Choroid plexus epithelial cell (primary cell): ENCODE measurements at regions not wholly inside any gene's neighbourhood (a gene's known extent, or its start where the extent isn't known, plus 50 kb on each side); places are given as distances from the start of the nearest gene placed in this dataset.

Source experiments
- DNase-seq: peaks from one replicate; pipeline ENCODE4 v3.0.0-alpha.2; 2010; ENCODE audit warnings: low read depth
- H3K4me3 ChIP-seq: 2 replicates; pipeline ENCODE4 v1.5.1; 2011; ENCODE audit warnings: low read depth, mild to moderate bottlenecking, control low read depth, low read length, moderate library complexity
- TF ChIP-seq, protein P1 (sequence below): conservative IDR thresholded peaks from 2 replicates; pipeline ENCODE4 v1.5.1; 2011; ENCODE audit warnings: low read depth, mild to moderate bottlenecking, control low read depth, inconsistent platforms, low read length, moderate library complexity

DNA sequence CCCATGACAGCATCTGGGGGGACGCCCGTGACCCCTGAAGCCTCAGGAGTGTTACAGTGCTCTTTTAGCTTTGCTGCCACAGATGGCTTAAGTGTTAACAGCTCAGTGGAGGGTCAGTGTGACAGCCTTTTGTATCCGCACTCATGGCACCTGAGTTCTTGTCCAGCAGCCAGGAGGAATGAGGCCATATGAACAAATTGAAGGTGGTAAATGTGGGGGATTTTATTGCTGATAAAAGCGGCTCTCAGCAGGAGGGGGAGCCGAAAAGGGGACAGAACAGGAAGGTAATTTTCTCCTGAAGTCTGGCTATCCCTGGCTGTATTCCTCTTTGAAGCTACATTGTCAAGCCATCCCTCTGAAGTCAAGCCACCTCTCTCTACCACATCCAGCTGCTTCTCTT, 441.0 kb downstream of the RAPGEF2 start:
- no peak for DNase-seq
- no peak overlapping the region for H3K4me3 ChIP-seq
- TF ChIP-seq, protein P1, sequence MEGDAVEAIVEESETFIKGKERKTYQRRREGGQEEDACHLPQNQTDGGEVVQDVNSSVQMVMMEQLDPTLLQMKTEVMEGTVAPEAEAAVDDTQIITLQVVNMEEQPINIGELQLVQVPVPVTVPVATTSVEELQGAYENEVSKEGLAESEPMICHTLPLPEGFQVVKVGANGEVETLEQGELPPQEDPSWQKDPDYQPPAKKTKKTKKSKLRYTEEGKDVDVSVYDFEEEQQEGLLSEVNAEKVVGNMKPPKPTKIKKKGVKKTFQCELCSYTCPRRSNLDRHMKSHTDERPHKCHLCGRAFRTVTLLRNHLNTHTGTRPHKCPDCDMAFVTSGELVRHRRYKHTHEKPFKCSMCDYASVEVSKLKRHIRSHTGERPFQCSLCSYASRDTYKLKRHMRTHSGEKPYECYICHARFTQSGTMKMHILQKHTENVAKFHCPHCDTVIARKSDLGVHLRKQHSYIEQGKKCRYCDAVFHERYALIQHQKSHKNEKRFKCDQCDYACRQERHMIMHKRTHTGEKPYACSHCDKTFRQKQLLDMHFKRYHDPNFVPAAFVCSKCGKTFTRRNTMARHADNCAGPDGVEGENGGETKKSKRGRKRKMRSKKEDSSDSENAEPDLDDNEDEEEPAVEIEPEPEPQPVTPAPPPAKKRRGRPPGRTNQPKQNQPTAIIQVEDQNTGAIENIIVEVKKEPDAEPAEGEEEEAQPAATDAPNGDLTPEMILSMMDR, result no peak

DNA sequence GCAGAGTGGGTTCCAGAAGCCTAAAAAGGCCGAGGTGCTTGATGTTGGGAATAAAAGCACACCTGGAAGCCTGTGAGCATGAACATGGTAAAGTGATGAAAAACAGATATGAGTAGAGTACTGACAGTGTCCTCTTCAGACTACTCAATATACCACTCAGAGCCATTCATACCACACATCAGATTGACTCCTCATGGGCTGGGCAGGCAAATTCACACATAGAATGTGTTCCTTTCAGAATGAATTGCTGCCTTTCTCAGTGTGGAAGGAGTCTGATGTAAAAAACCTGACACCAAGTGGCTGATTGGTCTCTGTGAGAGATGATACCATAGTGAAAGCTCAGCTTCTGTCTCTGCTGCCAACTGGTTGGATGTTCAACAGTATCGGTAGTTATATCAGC, 442.7 kb downstream of the RAPGEF2 start:
- H3K4me3 ChIP-seq, result no peak overlapping the region
- TF ChIP-seq, protein P1, result no peak
- DNase-seq, result no peak

DNA sequence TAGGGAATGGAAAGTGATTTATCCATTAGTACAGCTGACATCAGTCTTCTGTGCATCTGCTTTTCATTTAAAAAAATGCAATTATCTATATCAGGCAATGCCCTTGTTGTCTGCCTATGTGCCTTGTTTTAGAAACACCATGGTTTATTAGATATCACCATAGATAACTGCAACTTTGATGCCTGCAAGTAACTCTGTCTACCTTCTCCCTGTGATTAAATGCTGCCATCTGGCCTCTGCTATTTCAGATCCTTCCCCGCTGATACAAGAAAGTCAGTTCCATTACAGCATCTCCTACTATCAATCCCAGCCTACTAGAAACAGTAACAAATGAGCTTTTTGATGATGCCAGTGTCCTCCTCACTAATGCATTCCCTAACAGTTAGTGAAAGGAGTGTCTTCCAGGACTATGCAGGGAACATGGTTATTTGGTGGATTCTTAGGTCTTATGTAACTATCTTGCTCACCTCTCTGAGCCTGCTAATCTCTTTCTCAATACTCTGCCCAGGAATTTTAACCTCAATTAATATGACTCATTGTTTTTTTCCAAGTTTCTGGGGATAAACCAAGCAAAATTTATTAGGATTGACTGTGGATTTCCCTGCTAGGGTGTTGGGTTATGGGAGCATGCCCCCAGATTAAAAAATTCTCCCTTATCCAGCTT, 444.9 kb downstream of the RAPGEF2 start:
- peak; percentile 29 for DNase-seq
- TF ChIP-seq, protein P1, result no peak
- no peak overlapping the region for H3K4me3 ChIP-seq

DNA sequence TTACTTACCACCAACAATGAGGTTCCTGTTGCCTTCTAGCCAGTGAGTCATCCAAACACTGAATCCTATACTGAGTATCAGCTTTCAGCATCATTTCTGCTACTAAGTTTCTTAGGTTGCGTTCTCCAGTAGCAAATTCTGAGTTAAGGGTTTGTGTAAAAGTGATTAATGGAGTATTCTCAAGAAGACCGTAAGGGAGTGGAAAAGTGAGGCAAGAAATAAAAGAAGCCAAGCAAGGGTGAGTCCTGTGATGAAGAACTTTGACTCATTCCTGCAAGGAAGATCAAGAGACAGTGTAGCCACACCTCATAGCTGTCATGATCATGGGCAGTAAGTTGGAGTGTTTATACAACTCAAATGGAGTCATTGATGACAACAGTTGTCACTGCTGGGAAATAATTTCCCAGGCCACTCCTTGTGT, 446.2 kb downstream of the RAPGEF2 start:
- TF ChIP-seq, protein P1, result no peak
- DNase-seq, result peak; percentile 58
- no peak overlapping the region for H3K4me3 ChIP-seq

DNA sequence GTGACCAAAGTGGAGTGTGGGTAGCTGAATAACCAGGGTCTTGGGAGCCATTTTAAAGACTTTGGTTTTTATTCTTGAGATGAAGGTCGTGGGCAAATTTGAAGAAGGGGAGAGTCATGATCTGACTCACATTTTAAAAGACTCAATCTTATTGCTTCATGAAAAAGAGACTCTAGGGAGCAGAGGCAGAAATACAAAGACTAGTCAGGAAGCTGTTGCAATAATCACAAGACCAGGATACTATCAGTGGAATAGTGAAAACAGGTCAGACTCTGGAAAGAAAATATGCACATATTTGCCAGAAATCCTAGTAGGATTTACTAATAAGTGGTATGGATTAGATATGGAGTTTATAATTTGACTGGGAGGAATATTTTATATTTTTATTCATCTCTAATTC, 448.4 kb downstream of the RAPGEF2 start:
- no peak overlapping the region for H3K4me3 ChIP-seq
- DNase-seq, result peak; percentile 57
- TF ChIP-seq, protein P1, result no peak

DNA sequence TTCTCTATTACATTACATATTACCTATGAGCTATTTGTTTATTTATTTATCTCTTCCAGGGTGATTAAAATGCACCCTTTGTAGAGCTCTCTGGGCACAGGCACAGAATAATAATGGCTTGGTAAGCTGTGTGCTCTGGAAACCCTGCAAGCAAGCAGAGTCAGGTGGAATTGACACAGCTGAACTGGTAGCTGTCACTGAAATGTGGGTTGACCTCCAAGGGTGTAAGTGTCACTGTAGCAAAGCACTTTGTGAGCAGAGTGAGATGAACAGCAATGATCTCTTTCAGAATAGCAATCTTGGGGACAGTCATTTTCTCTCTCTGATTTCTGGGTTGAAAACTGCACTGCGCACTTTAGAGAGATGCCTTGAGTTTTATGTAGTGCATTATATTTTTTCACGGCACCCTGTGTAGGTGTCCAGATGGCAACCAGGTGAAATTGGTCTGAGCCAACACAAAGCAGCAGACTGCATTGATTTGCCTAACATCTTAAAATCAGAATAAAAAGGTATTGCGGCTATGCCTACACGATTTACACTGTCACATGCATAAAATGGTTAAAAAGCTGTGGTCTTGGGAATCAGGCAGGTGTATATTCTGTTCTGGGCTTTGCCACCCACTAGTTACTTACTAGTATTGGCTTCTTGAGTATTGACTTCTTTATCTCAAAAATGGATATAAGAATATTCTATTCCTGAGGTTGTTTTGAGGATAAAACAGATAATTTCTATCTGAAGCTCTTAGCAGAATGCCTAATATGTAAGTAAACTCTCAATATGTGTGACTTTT, 450.3 kb downstream of the RAPGEF2 start:
- TF ChIP-seq, protein P1, result no peak
- no peak for DNase-seq
- no peak overlapping the region for H3K4me3 ChIP-seq
